SK-N-MC (cell line): ENCODE measurements at regions not wholly inside any gene's neighbourhood (a gene's known extent, or its start where the extent isn't known, plus 50 kb on each side); places are given as distances from the start of the nearest gene placed in this dataset.

Experiments used
- EZH2 ChIP-seq: fragments of 200-600 bp; sonication (generic); IDR thresholded peaks from one replicate; pipeline ENCODE4 v1.6.1; 2017; ENCODE audit warnings: antibody characterized with exemption
- POLR2AphosphoS5 ChIP-seq: IDR thresholded peaks from 2 replicates; pipeline ENCODE4 v1.6.1; 2012; ENCODE audit warnings: mild to moderate bottlenecking, low read depth, low read length, borderline replicate concordance

DNA sequence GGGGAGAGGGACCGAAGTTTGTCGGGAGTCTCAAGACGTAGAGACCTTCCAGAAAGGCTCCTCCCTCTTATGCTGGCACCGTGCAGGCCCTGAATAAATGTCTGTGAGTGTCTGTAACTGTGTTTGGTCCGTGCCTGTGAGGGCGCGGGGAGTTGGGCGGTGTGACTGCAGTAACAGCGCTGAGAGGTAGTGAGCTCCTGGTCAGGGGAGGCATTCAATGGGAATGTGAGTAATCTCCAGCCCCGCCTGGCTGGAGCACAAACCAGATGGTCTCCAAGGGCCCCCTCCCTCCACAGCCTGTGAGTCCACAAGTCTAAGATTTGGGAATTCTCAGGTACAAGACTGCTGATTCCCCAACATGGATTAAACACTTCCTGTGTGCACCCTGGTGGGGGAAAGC, 100.0 kb downstream of the HMX1 start:
- TF ChIP-seq EZH2 (no peak), POLR2AphosphoS5 (no peak)
